HepG2 (cell line): ENCODE measurements at regions not wholly inside any gene's neighbourhood (a gene's known extent, or its start where the extent isn't known, plus 50 kb on each side); places are given as distances from the start of the nearest gene placed in this dataset.

ENCODE experiments used
- ATAC-seq: fragments of 200-7000 bp; cut with Tn5 transposase; 3 replicates; pipeline ENCODE4 v1.9.1; 2020; ENCODE audit warnings: mild to moderate bottlenecking, moderate library complexity
- BruUV-seq: library from RNA; stranded (reverse); fragments of 400-500 nt; replicated peaks from 2 replicates; lab custom pipeline; 2021; lab: Mats Ljungman, UMichigan
- CTCF ChIA-PET: fragments of 300-600 bp; formaldehyde crosslinking; extraction: SDS; loops from one replicate; lab custom pipeline; 2021; ENCODE audit warnings: low total read pairs, inconsistent platforms, low intra/inter-chr PET ratio; lab: Yijun Ruan, JAX
- POLR2A ChIA-PET: fragments of 350-600 bp; sonication (Branson Sonifier 250); formaldehyde crosslinking; loops from one replicate; lab custom pipeline; 2020; ENCODE audit warnings: antibody characterized with exemption, inconsistent platforms; lab: Yijun Ruan, JAX
- DNase-seq: peaks from one replicate; pipeline ENCODE4 v3.0.0-alpha.2; 2015; ENCODE audit warnings: low spot score
- FAIRE-seq: peaks from 3 replicates; lab custom pipeline; 2011; peaks lifted over from hg19 to GRCh38; lab: Jason Lieb, UNC
- H2AFZ ChIP-seq: one replicate; pipeline ENCODE4 v1.6.1; 2011; ENCODE audit warnings: low read length, inconsistent platforms
- H3K27ac ChIP-seq: fragments of 300-600 bp; 3 replicates; pipeline ENCODE4 v1.8.0; 2011; ENCODE audit warnings: mixed run types, mild to moderate bottlenecking, mixed read lengths, low read length, inconsistent platforms; ENCODE audit not compliant: insufficient read depth; ENCODE audit errors: extremely low read length
- H3K27me3 ChIP-seq, 2 experiments: fragments of 200-600 bp in 1 of 2; 2 replicates in 1 of 2; 3 replicates in 1 of 2; pipeline versions ENCODE4 v1.6.0 to v1.8.0; 2011; ENCODE audit warnings: low read length in 2 of 2, mild to moderate bottlenecking in 2 of 2, moderate library complexity in 2 of 2, inconsistent platforms in 1 of 2; ENCODE audit not compliant: insufficient read depth in 2 of 2, control insufficient read depth in 1 of 2
- H3K36me3 ChIP-seq, 2 experiments: fragments of 200-600 bp in 1 of 2; replicated peaks in 1 of 2; 2 replicates in 1 of 2; 3 replicates in 1 of 2; pipeline versions ENCODE4 v1.5.1 to v1.8.0; 2011; ENCODE audit warnings: low read length in 2 of 2, inconsistent platforms in 1 of 2; ENCODE audit not compliant: insufficient read depth in 2 of 2, control insufficient read depth in 1 of 2
- H3K4me1 ChIP-seq: 2 replicates; pipeline ENCODE4 v1.5.1; 2012; ENCODE audit warnings: low read length, inconsistent platforms; ENCODE audit not compliant: insufficient read depth
- H3K4me2 ChIP-seq: 2 replicates; pipeline ENCODE4 v1.6.0; 2011; ENCODE audit warnings: low read depth, low read length, inconsistent platforms
- H3K4me3 ChIP-seq, 3 experiments: fragments of 200-600 bp in 1 of 3; sonication (generic), shearing (Covaris generic) in 1 of 3; replicated peaks in 1 of 3; 2 replicates each; pipeline ENCODE4 v1.5.1; 2011 to 2016; ENCODE audit warnings: low read length in 3 of 3, inconsistent platforms in 2 of 3, low read depth in 2 of 3, mild to moderate bottlenecking in 2 of 3, control low read depth in 1 of 3, mixed read lengths in 1 of 3; ENCODE audit not compliant: insufficient read depth in 1 of 3
- H3K79me2 ChIP-seq: one replicate; pipeline ENCODE4 v1.6.1; 2011; ENCODE audit warnings: low read length, inconsistent platforms; ENCODE audit not compliant: insufficient read depth
- H3K9ac ChIP-seq: 2 replicates; pipeline ENCODE4 v1.6.0; 2011; ENCODE audit warnings: mild to moderate bottlenecking, low read depth, low read length, inconsistent platforms; ENCODE audit not compliant: insufficient read depth
- H3K9me3 ChIP-seq: 2 replicates; pipeline ENCODE4 v1.5.1; 2012; ENCODE audit warnings: mild to moderate bottlenecking, low read length
- H4K20me1 ChIP-seq: 2 replicates; pipeline ENCODE4 v1.6.0; 2011; ENCODE audit warnings: inconsistent platforms, mild to moderate bottlenecking, low read length, moderate library complexity; ENCODE audit not compliant: insufficient read depth
- ATRX ChIP-seq: sonication (generic); formaldehyde crosslinking; IDR thresholded peaks from 2 replicates; pipeline ENCODE4 v1.4.0; 2020; ENCODE audit warnings: missing genetic modification reagents, borderline replicate concordance
- HMGA1 ChIP-seq: sonication (generic); formaldehyde crosslinking; conservative IDR thresholded peaks from 2 replicates; pipeline ENCODE4 v1.4.0; 2020; ENCODE audit warnings: missing genetic modification reagents
- TBP ChIP-seq: sonication (generic); formaldehyde crosslinking; IDR thresholded peaks from 2 replicates; pipeline ENCODE4 v1.5.0; 2020; ENCODE audit warnings: missing genetic modification reagents
- ZBTB3 ChIP-seq: sonication (generic); formaldehyde crosslinking; IDR thresholded peaks from 2 replicates; pipeline ENCODE4 v1.4.0; 2020; ENCODE audit warnings: low read depth, mild to moderate bottlenecking, moderate library complexity, missing genetic modification reagents, borderline replicate concordance
- ZNF574 ChIP-seq: sonication (generic); formaldehyde crosslinking; IDR thresholded peaks from 2 replicates; pipeline ENCODE4 v1.4.0; 2020; ENCODE audit warnings: missing genetic modification reagents
- ZNF7 ChIP-seq: IDR thresholded peaks from 2 replicates; pipeline ENCODE4 v1.6.1; 2016; ENCODE audit warnings: missing biosample characterization, missing genetic modification reagents
- ZNF775 ChIP-seq: sonication (generic); formaldehyde crosslinking; IDR thresholded peaks from 2 replicates; pipeline ENCODE4 v1.4.0; 2020; ENCODE audit warnings: missing genetic modification reagents, mild to moderate bottlenecking, moderate library complexity, borderline replicate concordance
- ZNF879 ChIP-seq: sonication (generic); formaldehyde crosslinking; IDR thresholded peaks from 2 replicates; pipeline ENCODE4 v1.8.1; 2023; ENCODE audit warnings: missing genetic modification reagents
- ZSCAN9 ChIP-seq: IDR thresholded peaks from 2 replicates; pipeline ENCODE4 v1.6.1; 2016; ENCODE audit warnings: borderline replicate concordance
- WGBS: methylation state at CpG from one replicate; pipeline ENCODE4 v1.1.6; 2017; ENCODE audit warnings: low lambda C conversion rate; 5-methylcytosine and 5-hydroxymethylcytosine counted together
- in situ Hi-C: cut with HindIII; loops from 2 replicates; pipeline ENCODE4 v1.10.0; 2017; ENCODE audit warnings: low pct_unique_long_range_greater_than_20kb; ENCODE audit not compliant: extremely low pct_ligation_motif_present
- intact Hi-C: fragments of 100-400 bp; cut with micrococcal nuclease; formaldehyde crosslinking; loops from one replicate; pipeline ENCODE4 v1.10.0; 2022; ENCODE audit not compliant: unreplicated experiment

GRCh38 chr6:151679941-151680340 lies 127.5 kb upstream of the ESR1 start:
- Histone ChIP-seq H3K27me3 (no peaks in the 10 kb centered on the region; a peak in 1 of 5 replicates), H3K9me3 (no peaks in the 10 kb centered on the region), H4K20me1 (no peaks in the 10 kb centered on the region), H3K27ac (no peak overlapping the region), H3K4me3 (no peak overlapping the region), H3K79me2 (no peaks in the 10 kb centered on the region), H2AFZ (no peak overlapping the region), H3K36me3 (no peaks in the 10 kb centered on the region), H3K4me1 (peaks cover 57% of the 10 kb centered on the region), H3K9ac (no peak overlapping the region), H3K4me2 (no peak overlapping the region)
- FAIRE-seq (no peak), ATAC-seq (no peak), DNase-seq (no peak)
- TF ChIP-seq ZBTB3 = no peak
- TF ChIP-seq ZNF574 = no peak
- TF ChIP-seq ZNF879 = no peak
- TF ChIP-seq ATRX (CRISPR knock-in tag) = no peak
- TF ChIP-seq TBP (CRISPR knock-in tag) = no peak
- no peak for TF ChIP-seq ZSCAN9 (CRISPR knock-in tag)
- TF ChIP-seq HMGA1 = no peak
- TF ChIP-seq ZNF7 (CRISPR knock-in tag) = no peak
- TF ChIP-seq ZNF775 (CRISPR knock-in tag) = no peak
- ChIA-PET CTCF (no interaction called here), POLR2A (interaction anchor here (1.5 kb wide), 1 partner anchor 11 kb away, joined by 6 read pairs; no protein-coding TSS in a partner anchor)
- intact Hi-C loops (loop anchor here (5.0 kb wide), 2 partner anchors 188 to 677 kb away; partner anchors contain the start of gene CCDC170), in situ Hi-C loops (loop anchor here (5.0 kb wide), 1 partner anchor 442 kb away; no protein-coding TSS in a partner anchor)
- BruUV-seq = no TSS peak
- 89% methylated on average over 5 of the region's 5 CpGs for WGBS
